Mucosa of descending colon (tissue), 3 donors: ENCODE measurements at regions not wholly inside any gene's neighbourhood (a gene's known extent, or its start where the extent isn't known, plus 50 kb on each side); places are given as distances from the start of the nearest gene placed in this dataset.
A peak's percentile ranks its signal among the peaks of the same experiment; 100 is the strongest.

Source experiments
- ATAC-seq: fragments of 200-7000 bp; cut with Tn5 transposase; one replicate; pipeline ENCODE4 v1.9.1; 2020; ENCODE audit warnings: mild to moderate bottlenecking, moderate library complexity
- DNase-seq, 3 donors: peaks; one replicate each; pipeline ENCODE4 v3.0.0-alpha.2; 2020
- H3K36me3 ChIP-seq: fragments of 200-600 bp; one replicate; pipeline ENCODE4 v1.8.0; 2021; ENCODE audit warnings: low read depth, mild to moderate bottlenecking
- H3K4me1 ChIP-seq: fragments of 200-600 bp; one replicate; pipeline ENCODE4 v1.8.0; 2021; ENCODE audit warnings: low read depth, mild to moderate bottlenecking
- H3K4me3 ChIP-seq: fragments of 200-600 bp; one replicate; pipeline ENCODE4 v1.8.0; 2021; ENCODE audit warnings: mild to moderate bottlenecking
- H3K9me3 ChIP-seq: fragments of 200-600 bp; one replicate; pipeline ENCODE4 v1.8.0; 2021; ENCODE audit warnings: mild to moderate bottlenecking
- intact Hi-C, 2 donors: fragments of 100-400 bp; cut with DNase I in 1 of 2; cut with micrococcal nuclease in 1 of 2; formaldehyde crosslinking; loops; one replicate each; pipeline versions ENCODE4 v1.11.0 to v1.11.1; 2022; cut with DNase I, micrococcal nuclease
- TF ChIP-seq, protein P1 (sequence below): fragments of 200-600 bp; IDR thresholded peaks from one replicate; pipeline ENCODE4 v1.8.0; 2022; ENCODE audit warnings: antibody characterized with exemption, mild to moderate bottlenecking
- donor health status: DM: no; HTN: no; CAD: no; lungs with moderate emphysema.
- donor health status: DM: no; HTN: no; CAD: no.
- donor health status: DM: no; HTN: yes; CAD: no.

DNA sequence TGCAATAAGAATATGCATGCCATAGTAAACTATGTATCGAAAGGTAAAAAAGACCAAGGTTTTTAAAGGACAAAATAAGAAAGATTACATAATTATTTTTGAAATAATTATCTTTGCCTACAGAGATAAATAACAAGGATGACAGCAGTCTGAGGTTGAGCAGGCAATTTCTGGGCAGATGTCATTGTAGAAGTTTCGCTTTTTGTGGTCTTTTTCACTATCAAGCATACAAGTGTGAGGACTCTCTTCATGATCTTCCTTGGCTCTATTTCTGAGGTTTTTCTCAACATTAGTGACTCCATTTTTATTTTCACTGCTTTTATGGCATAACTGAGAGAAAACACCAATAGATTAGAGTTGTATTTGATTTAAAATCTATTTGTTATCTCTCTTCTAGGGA lies 1337.9 kb upstream of the EPHA6 start:
- Histone ChIP-seq H3K4me1 (no peaks in the 10 kb centered on the region), H3K36me3 (no peaks in the 10 kb centered on the region), H3K4me3 (no peak overlapping the region), H3K9me3 (no peaks in the 10 kb centered on the region)
- TF ChIP-seq, protein P1, sequence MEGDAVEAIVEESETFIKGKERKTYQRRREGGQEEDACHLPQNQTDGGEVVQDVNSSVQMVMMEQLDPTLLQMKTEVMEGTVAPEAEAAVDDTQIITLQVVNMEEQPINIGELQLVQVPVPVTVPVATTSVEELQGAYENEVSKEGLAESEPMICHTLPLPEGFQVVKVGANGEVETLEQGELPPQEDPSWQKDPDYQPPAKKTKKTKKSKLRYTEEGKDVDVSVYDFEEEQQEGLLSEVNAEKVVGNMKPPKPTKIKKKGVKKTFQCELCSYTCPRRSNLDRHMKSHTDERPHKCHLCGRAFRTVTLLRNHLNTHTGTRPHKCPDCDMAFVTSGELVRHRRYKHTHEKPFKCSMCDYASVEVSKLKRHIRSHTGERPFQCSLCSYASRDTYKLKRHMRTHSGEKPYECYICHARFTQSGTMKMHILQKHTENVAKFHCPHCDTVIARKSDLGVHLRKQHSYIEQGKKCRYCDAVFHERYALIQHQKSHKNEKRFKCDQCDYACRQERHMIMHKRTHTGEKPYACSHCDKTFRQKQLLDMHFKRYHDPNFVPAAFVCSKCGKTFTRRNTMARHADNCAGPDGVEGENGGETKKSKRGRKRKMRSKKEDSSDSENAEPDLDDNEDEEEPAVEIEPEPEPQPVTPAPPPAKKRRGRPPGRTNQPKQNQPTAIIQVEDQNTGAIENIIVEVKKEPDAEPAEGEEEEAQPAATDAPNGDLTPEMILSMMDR, result no peak
- ATAC-seq (no peak), DNase-seq (no peak)
- intact Hi-C loops, result no loop called here

DNA sequence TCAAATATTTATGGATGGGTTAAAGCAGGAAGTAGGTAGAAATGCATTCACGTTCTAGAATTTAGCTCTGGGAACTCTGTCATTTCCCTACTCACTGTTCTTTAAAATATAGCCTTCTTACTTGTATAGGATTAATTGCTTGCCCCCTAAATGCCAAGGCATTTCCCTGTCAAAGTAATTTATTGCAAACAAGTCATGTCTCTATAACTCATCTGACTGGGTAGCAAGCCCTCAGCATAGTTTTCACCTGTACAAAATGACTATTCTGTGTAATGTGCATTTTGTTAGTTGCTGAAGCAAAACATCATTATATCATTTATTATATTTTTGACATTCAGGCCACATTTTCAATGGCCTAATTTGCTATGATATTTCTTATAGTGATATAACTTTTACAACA lies 1308.2 kb upstream of the EPHA6 start:
- Histone ChIP-seq H3K36me3 (no peaks in the 10 kb centered on the region), H3K4me3 (no peak overlapping the region), H3K4me1 (no peaks in the 10 kb centered on the region), H3K9me3 (no peaks in the 10 kb centered on the region)
- no peak for ATAC-seq
- no peak for DNase-seq
- intact Hi-C loops, result no loop called here
- TF ChIP-seq, protein P1, result no peak

DNA sequence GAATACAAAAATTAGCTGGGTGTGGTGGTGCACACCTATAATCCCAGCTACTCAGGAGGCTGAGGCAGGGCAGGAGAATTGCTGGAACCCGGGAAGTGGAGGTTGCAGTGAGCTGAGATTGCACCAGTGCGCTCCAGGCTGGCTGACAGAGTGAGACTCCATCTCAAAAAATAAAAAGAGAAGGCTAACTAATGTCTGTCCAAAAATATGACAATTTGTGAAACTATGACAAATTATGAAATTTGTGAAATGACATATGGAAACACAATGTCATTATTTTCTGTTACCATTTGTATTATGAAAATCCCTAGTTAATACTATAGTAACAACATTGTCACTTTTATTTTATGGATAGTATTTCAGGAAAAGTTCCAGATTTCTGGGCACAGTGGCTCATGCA lies 1306.3 kb upstream of the EPHA6 start:
- intact Hi-C loops, result no loop called here
- Histone ChIP-seq H3K4me1 (no peaks in the 10 kb centered on the region), H3K4me3 (no peak overlapping the region), H3K36me3 (no peaks in the 10 kb centered on the region), H3K9me3 (no peaks in the 10 kb centered on the region)
- no peak for DNase-seq
- ATAC-seq, result no peak
- TF ChIP-seq, protein P1, result no peak

DNA sequence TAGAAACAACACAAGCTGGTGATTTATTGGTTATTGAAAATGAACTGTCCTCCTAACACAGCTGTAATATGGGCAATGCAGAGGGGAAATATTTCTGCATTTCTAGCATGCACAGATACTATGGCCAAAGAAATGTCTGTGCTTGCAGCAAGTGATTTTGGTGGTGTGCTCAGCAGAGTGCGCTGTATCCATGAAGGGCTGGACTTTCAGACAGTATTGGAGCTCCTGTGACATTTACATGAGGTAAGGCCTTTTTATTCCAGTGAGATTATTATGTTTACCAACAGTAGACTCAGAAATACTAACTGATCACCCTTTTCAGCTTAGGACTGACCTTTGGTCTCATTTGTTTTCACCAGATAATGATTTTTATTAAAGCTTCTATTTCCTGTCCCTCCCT lies 1302.6 kb upstream of the EPHA6 start:
- no peak overlapping the region for H3K4me3 ChIP-seq
- intact Hi-C loops, result no loop called here
- TF ChIP-seq, protein P1, result no peak
- H3K36me3 ChIP-seq, result no peaks in the 10 kb centered on the region
- H3K9me3 ChIP-seq, result no peaks in the 10 kb centered on the region
- DNase-seq (no peak), ATAC-seq (peak; percentile 14)
- no peaks in the 10 kb centered on the region for H3K4me1 ChIP-seq

DNA sequence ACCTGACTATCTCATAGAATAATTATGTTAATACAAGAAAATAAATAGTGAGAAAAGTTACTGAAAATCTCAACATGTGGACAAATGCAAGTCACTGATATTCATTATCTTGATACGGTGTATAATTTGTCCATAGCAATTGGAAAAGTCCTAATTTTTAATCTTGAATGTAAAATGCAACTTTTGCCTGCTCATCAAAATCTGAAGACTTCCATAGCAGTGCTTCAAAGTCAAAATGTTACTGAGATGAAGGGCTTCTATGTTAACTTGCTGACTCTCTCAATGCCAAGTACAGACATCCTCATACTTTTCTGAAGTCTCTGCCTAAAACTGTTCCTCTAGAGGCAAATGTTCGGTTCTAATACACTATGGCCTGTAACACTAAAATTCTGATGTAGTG lies 1300.1 kb upstream of the EPHA6 start:
- no peak for ATAC-seq
- Histone ChIP-seq H3K4me1 (no peaks in the 10 kb centered on the region), H3K4me3 (no peak overlapping the region), H3K9me3 (no peaks in the 10 kb centered on the region), H3K36me3 (no peaks in the 10 kb centered on the region)
- intact Hi-C loops, result no loop called here
- DNase-seq, result no peak
- TF ChIP-seq, protein P1, result no peak

DNA sequence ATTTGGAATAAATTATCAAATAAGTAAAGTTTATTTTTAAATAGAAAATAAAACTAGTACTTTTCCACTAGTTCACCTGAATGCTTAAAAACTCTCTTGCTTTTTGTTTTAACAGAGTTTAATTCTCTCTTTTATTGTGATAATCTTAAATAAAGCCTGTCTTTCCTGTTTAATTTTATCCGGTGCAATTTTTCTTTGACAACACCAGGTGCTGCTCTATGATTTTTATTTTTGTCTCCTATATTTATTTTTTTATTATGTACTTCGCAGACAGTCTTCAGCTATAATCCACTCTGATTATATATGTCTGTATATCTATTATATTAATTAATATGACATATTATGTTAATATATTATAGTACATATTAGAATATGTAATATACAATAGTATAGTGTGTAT lies 1293.0 kb upstream of the EPHA6 start:
- H3K9me3 ChIP-seq, result no peaks in the 10 kb centered on the region
- no peak overlapping the region for H3K4me3 ChIP-seq
- DNase-seq, result no peak
- TF ChIP-seq, protein P1, result no peak
- no peaks in the 10 kb centered on the region for H3K4me1 ChIP-seq
- no peaks in the 10 kb centered on the region for H3K36me3 ChIP-seq
- no peak for ATAC-seq
- intact Hi-C loops, result no loop called here
